GM21360 (cell line): ENCODE measurements at regions not wholly inside any gene's neighbourhood (a gene's known extent, or its start where the extent isn't known, plus 50 kb on each side); places are given as distances from the start of the nearest gene placed in this dataset.

Experiments used
- ATAC-seq: cut with Tn5 transposase; IDR thresholded peaks from one replicate; pipeline ENCODE4 v1.9.1; 2021; ENCODE audit warnings: mild to moderate bottlenecking, moderate library complexity; ENCODE audit not compliant: unreplicated experiment

- ATAC-seq = no peak
Measured at GRCh38 chr12:92290886-92291285, 145.2 kb upstream of the BTG1 start.

GRCh38 chr12:92290350-92290695 is 144.7 kb upstream of the BTG1 start:
- ATAC-seq = no peak

- no peak for ATAC-seq
Measured at GRCh38 chr12:92289629-92290349, 144.1 kb upstream of the BTG1 start.

DNA sequence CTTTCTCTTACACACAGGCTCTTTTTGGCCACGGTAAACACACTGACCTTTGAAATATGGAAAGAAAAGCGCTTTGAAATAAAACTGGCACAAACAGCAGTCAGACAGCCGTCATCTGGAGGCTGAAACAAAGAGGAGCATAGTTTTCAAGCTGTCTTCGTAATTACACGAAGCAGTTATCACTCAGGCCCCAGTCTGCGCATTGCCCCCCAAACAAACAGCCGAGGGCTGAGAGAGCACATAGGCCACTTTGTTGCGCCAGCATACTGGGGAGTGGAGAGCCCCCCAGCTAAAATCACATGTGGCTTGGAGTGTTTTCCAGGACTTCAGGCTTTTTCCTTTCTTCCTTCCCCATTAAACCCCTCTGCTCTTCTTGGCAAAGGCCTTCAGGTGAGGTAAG is 142.9 kb upstream of the BTG1 start:
- ATAC-seq = no peak

DNA sequence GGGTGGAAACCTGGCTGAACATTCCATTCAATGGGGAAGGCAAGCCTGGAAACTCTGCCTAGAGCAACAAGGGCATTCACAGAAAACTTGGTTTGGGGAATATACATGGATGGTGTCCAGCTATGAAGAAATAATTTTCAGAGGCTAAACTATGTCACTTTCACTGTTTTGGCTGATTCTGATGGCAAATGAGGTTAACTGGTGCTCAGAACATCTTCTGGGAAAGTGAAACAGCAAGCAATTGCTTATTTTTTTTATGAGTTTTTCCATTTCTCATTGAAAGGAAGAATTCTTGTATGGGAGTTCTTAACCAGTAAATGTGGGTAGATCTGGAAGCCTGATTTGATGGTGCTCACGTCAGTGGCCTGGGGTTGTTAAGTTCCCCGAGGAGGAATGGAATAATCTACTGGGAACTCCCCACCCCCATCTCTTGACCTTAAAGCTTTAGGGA is 132.8 kb upstream of the BTG1 start:
- ATAC-seq = no peak

- ATAC-seq = no peak
Measured at GRCh38 chr12:92277795-92278194, 132.1 kb upstream of the BTG1 start.

- no peak for ATAC-seq
Measured at GRCh38 chr12:92276276-92276675, 130.6 kb upstream of the BTG1 start.

- no peak for ATAC-seq
Measured at GRCh38 chr12:92275443-92276154, 130.0 kb upstream of the BTG1 start.

DNA sequence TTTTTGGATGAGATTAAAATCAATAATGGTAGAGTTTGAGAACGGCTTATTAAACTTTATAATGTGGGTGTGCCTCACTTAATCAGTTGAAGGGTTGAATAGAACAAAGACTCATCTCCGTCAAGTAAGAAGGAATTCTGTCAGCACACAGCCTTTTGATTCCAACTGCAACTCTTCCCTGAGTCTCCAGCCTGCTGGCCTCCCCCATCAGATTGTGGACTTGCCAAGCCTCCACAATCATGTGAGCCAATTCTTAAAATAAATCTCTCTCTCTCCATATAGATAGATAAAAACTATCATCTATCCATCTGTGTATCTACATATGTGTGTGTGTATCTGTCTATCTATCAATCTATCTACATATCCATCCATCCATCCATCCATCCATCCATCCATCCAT is 127.4 kb upstream of the BTG1 start:
- no peak for ATAC-seq

DNA sequence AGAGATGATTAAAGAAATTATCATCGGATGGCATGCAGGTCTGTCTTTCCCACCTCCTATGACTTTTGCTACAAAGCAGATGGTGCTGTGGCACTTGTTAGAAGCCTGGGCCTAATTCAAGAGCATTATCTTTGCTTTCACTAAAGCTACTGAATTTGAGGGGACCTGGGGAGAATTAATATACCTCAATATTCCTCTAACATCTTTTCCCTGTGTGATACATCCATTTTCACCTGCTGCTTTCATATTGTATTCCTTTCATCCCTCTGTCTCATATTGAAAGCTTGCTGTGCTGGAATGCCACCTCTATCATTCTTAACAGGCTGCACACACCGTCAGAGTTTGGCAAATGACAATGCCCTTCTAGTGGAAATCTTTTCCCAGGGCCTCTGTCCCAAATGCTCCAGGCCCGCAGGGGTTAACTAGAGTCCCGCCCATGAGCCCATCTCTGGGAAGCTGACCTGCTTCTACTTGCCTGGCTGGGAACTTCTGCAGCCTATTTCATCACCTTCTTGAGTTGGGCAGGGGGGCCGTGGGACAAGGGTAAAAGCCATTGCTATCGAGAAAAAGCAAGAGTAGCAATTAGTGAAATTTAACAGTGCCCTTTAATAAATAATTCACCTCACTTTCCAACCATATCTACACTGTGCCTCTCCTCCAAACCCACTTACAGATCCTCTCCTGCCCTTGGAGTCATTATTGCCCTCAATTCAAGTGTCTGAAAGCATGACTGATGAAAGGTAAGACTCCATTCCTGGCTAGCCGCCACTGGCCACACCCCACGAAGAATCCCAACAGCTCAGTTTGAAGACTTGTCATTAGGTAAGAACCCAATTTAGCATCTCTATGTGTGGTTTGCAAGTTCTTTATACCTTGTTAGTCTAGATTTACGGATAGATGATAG is 126.7 kb upstream of the BTG1 start:
- no peak for ATAC-seq

DNA sequence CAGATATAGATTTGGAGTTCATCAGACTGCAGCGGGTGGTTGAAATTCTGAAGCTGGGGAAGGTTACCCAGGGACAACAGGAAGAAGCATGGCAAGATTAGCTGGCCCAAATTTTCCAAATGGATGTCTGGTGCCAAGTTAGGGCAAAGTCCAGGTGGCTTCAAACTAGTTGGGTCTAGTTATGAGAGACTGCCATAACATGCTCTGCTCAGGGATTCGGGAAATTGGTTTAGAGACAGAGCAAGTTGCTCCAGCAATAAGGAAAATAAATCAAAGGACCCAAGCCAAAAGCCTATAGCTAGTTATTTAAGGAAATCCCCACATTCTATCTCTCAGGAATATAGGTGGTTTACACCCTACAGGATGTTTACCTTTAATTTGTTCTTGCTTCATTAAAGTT is 125.7 kb upstream of the BTG1 start:
- no peak for ATAC-seq

DNA sequence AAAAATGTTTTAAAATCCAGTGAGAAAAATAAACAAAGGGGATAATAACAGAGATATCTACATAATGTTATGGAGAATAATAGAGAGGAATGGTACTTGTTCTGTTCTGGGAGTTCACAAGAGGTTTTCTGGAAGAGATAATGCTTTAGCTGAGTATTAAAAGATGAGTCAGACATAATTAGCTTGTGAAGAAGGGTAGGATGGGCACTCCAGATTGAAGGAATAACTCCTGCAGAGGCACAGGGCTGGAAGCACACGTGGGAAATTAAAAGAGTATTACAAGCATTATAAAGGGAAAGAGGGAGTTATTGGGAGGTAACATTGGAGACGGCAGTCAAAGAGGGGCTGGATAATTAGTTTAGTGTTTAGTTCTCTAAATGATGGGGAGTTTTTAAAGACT is 124.9 kb upstream of the BTG1 start:
- ATAC-seq = no peak

DNA sequence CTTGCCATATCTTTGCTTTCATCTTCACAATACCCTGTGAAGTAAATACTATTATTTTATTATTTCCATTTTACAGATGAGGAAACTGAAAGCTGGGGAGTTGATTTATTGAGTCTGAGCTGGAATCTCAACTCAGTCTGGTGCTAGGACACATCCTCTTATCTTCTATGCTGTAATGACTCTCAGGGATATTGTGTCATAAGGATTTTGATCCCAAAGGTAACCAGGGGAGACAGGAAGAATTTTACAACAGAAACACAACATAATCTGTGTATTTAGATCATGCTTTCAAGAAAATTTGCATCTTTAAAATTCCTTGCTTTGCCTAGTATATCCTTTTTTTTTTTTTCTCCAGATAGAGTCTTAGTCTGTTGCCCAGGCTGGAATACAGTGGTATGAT is 123.3 kb upstream of the BTG1 start:
- ATAC-seq = no peak

- ATAC-seq = no peak
Measured at GRCh38 chr12:92261692-92262091, 116.0 kb upstream of the BTG1 start.

- ATAC-seq = no peak
Measured at GRCh38 chr12:92261071-92261470, 115.4 kb upstream of the BTG1 start.

DNA sequence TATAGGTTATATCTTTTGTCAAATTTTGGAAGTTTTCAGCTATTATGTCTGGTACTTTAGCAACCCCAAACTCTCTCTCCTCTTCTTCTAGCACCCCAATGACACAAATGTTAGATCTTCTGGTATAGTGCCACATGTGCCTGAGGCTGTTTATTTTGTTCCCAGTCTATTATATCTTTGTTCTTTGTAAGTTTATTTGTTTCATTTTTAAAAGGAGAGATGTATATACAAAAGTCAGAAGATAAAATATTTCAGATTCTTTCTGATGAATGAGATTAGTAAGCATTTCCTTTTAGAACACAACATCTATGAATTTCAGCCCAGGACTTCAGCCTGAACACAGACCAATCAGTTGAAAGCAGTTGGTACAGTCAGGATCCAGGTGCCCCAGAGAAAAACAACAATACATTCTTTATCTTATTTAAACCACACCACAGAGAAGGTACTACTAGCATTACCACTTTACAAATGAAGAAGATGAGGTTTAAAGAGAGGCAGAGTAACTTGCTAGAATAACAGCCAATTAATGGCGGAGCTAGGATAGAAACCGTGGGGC is 114.1 kb upstream of the BTG1 start:
- no peak for ATAC-seq

DNA sequence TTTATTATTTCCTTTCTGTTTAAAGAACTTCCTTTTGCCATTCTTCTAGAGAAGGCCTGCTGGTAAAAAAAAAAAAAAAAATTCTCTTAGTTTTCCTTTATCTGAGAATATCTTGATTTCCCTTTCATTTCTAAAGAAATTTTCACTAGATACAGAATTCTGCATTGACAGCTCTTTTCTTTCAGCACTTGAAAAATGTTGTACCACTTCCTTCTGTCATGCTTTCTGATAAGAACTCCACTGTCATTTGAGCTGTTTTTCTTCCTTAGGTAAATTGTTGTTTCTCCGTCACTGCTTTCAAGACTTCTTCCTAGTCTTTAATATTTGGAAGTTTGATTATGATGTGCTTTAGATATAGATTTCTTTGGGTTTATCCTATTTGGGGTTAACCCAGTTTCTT is 113.6 kb upstream of the BTG1 start:
- no peak for ATAC-seq

DNA sequence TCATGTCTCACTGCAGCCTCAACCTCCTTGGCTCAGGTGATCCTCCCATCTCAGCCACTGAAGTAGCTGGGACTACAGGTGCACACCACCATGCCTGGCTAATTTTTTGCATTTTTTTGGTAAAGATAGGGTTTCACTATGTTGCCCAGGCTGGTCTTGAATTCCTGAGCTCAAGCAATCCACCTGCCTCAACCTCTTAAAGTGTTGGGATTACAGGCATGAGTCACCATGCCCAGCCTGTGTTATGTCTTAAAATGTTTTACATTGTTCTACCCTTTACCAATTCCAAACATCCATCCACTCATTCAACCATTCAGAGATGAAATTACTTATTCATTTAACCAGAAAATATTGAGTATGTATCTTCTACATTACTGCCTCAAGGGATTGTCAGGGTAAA is 111.6 kb upstream of the BTG1 start:
- no peak for ATAC-seq

GRCh38 chr12:92255741-92256140 is 110.1 kb upstream of the BTG1 start:
- no peak for ATAC-seq

DNA sequence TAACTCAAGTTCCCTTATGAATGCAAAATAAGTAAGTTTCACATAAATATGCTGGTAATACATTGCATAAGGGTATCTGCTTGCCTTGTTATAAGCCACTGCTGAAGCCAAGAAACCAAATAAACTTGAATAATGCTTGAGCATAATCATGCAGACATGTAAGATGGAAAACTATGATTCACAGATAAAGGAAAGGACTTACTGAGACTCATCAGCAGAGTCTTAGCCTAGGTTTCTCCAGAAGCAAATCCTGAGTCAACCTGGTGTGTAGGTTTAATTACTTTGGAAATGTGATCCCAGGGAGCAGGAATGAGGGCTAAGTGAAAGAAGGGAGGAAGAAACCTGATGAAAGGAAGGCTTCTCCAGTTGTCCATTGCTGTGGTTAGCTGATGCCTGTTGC is 107.7 kb upstream of the BTG1 start:
- no peak for ATAC-seq

DNA sequence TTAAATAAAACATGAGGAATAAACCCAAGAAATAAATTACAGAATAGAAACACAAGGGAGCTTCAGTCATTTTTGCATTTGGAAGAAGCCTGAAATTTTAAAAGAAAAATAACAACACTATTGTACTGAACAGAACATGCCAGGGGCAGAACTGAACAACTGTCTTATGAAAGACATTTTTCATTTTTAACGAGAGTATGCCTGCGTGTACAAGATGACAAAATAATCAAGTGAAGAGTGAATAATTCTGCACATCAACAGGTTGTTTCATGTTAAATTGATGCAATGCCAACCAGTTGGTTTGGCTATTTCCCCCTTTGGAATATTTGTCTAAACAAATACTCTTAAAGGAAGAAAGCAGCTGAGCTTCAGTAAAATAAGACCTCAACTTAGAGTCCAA is 103.3 kb upstream of the BTG1 start:
- no peak for ATAC-seq
